OCI-LY1 (cell line): ENCODE measurements at regions not wholly inside any gene's neighbourhood (a gene's known extent, or its start where the extent isn't known, plus 50 kb on each side); places are given as distances from the start of the nearest gene placed in this dataset.

ENCODE experiments used
- CTCF ChIP-seq: fragments of 200-600 bp; sonication (generic), shearing (Covaris generic); IDR thresholded peaks from 2 replicates; pipeline ENCODE4 v1.5.1; 2017; ENCODE audit warnings: mild to moderate bottlenecking, antibody characterized with exemption, low read length, moderate library complexity, mixed read lengths
- EZH2 ChIP-seq: fragments of 200-600 bp; sonication (generic), shearing (Covaris generic); IDR thresholded peaks from 2 replicates; pipeline ENCODE4 v1.8.0; 2017; ENCODE audit warnings: borderline replicate concordance, mixed run types, mild to moderate bottlenecking, antibody characterized with exemption, low read length, moderate library complexity, mixed read lengths

DNA sequence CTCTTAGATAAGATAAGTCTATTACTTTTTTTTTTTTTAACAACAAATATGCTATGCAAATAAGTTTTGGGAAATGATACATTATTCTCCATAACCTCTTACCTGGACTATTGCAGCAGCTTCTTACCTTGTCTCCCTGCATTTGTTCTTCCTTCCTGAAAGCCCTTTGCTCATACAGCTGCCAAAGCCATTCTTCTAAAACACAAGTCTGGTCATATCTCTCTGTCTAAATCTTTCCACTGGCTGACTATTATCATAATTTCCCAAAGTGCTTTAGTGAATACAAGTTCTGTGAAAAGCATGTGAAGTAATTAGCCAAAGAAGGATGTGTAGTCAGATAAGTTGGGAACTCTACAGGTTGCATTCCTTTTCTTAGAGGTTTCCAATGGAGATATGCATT, 115.4 kb upstream of the CNTLN start:
- TF ChIP-seq CTCF = no peak
- TF ChIP-seq EZH2 = no peak
